ENCODE measurements at regions not wholly inside any gene's neighbourhood (a gene's known extent, or its start where the extent isn't known, plus 50 kb on each side); places are given as distances from the start of the nearest gene placed in this dataset.

- TF ChIP-seq EP300 (conservative IDR thresholded peaks at IDR 0.05; ENCODE audit: poor library complexity, severe bottlenecking), result no peak
- TF ChIP-seq CTCF (IDR thresholded peaks at IDR 0.05; ENCODE audit: poor library complexity, severe bottlenecking), result no peak
- TF ChIP-seq POLR2AphosphoS5 (IDR thresholded peaks at IDR 0.05), result no peak
These were observed 417.4 kb downstream of the CETN3 start for GRCh38 chr5:89992201-89992600.

Measured in neural cell (in vitro differentiated cells).